Jurkat, Clone E6-1 (cell line): ENCODE measurements at regions not wholly inside any gene's neighbourhood (a gene's known extent, or its start where the extent isn't known, plus 50 kb on each side); places are given as distances from the start of the nearest gene placed in this dataset.
A peak's percentile ranks its signal among the peaks of the same experiment; 100 is the strongest.
"Not testable (repeated sequence)": the region's sequence is repeated elsewhere in the genome, so short reads cannot be mapped to it uniquely, and the experiment has no call there.

Experiments
- DNase-seq: peaks from one replicate; pipeline ENCODE4 v3.0.0-alpha.2; 2011; ENCODE audit warnings: low read depth, low spot score
- H3K4me3 ChIP-seq: 2 replicates; pipeline ENCODE4 v1.5.1; 2011; ENCODE audit warnings: mild to moderate bottlenecking, low read length, control low read depth, moderate library complexity

DNA sequence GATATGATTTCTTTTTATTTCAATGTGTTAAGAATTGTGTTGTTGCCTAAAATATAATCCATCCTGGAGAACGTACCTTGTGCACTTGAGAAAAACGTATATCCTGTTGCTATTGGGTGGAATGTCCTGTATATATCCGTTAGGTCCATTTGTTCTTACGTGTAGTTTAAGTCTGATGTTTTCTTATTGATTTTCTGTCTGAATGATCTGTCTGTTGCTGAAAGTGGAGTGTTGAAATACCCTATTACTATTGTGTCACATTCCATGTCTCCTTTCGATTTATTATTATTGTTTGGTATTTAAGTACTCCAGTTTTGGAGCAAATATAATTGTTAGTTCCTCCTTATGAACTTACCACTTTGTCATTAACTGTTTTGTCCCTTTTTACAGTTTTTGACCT is 270.6 kb downstream of the UBE2NL start:
- not testable (repeated sequence) for DNase-seq, H3K4me3 ChIP-seq

DNA sequence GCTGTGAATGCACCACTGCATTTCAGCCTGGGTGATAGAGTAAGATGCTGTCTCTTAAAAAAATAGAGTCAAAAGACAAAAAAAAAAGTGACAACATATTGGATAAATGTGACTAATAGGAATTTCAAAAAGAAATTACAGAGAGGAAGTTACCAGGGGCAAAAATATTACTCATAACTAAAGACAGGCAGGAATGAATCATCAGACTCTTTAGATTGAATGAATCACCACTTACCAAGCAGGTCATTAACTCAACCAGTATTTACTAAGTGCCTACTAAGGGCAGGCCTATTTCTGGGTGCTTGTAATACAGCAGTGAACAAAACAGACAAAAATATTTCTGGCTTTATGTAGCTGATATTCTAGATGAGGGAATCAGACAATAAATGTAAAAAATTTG is 301.3 kb downstream of the UBE2NL start:
- H3K4me3 ChIP-seq, DNase-seq: not testable (repeated sequence)

DNA sequence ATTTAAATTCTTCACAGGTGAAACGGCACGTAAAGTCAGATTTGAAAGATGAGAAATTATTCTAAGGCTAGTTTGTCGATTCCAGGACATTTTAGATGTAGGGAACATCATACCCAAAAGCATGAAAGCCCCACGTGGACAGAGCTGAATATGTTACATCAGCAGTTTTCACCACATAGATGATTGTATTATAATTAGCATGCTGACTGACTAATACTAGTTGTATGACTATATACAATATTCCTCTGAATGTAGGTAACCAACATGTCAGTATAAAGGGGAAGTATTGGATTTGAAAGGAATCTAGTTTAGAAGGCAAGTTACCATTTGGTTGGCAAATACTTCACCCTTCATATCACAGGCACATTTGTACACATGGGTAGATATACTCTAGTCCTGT is 304.6 kb downstream of the UBE2NL start:
- not testable (repeated sequence) for H3K4me3 ChIP-seq, DNase-seq

DNA sequence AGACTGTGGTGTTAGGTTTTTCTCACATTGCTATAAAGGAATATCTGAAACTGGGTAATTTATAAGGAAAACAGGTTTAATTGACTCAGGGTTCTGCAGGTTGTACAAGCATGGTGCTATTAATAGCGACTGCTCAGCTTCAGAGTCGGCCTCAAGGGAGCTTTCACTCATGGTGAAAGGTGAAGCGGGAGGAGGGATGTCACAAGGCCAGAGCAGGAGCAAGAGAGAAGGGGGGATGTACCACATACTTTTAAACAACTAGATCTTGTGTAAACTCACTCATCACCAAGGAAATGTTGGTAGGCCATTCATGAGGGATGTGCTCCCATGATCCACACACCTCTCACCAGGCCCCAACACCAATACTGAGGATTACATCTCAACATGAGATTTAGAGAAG is 313.2 kb downstream of the UBE2NL start:
- not testable (repeated sequence) for H3K4me3 ChIP-seq

DNA sequence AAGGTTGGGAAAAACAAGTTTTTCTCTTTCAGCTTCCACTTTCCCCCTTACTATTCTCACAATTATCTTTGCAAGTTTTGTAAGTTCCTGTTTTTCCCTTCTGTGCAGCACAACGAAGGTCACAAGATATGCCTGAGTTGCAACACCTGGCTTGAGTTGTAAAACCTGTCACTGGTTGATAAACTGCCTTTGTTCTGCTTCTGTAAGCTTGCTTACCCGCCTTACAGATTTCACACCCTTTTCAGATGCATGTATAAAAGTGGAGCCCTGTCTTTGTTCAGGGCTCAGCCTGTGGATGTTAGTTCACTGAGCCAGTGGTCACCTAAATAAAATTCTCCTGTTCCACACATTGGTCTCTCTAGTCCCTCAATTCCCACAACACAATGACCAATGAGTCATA is 318.9 kb downstream of the UBE2NL start:
- H3K4me3 ChIP-seq: not testable (repeated sequence)

More for the DNA sequence above, 313.2 kb downstream of the UBE2NL start:
- not testable (repeated sequence) for DNase-seq

DNA sequence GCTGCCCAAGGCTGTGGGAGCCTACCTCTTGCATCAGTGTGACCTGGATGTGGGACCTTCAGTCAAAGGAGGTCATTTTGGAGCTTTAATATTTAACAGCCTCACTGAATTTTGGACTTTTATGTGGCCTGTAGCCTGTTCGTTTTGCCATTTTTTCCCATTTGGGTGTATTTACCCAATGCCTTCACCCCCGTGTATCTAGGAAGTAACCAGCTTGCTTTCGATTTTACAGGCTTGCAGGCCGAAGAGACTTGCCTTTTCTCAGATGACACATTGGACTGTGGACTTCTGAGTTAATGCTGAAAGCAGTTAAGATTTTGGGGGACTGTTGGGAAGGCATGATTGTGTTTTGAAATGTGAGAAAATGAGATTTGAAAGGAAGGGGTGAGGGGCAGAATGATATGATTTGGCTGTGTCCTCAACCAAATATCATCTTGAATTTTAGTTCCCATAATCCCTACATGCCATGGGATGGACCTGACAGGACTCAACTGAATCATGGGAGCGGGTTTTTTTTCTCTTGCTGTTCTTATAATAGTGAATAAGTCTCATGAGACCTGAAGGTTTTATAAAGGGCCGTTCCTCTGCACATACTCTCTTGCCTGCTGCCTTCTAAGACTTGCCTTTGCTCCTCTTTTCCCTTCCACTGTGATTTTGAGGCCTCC is 324.6 kb downstream of the UBE2NL start:
- H3K4me3 ChIP-seq, DNase-seq: not testable (repeated sequence)

More for the DNA sequence above, 318.9 kb downstream of the UBE2NL start:
- DNase-seq: not testable (repeated sequence)

DNA sequence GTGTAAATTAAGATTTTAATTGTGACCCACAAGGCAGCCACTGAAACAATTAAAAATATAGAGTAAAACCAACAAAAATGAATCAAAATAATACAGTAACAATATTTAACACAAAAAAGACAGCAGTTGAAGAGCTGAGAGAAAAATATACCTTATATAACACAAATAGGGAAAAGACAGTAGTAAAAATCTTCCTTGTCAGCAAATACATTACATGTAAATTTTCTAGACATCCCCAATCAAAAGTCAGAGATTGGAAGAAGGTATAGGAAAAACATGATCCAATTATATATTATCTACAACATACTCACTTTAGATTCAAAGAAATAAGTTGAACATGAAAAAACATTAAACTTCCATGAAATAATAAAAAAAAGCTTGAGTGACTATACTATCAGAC is 330.8 kb downstream of the UBE2NL start:
- DNase-seq: no peak
- H3K4me3 ChIP-seq: no peak overlapping the region

DNA sequence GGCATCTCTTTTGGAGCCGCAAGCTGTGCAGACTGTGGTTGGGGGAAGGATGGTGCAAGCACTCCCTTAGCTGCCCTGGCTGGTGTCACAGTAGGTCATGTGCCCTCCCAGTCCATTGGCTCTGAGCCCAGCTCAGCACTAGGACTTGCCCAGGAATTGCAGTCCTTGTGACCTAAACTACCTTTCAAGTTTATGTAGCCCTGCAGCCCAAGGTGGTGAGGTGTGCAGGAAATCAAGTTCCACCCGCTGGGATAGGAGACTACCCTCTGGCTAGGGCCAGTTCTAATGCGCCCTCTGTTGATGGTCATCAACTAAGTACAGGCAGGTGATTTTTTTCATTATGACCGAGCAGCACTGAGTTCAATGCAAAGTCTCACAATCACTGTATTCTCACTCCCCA is 335.2 kb downstream of the UBE2NL start:
- H3K4me3 ChIP-seq: no peak overlapping the region
- no peak for DNase-seq

DNA sequence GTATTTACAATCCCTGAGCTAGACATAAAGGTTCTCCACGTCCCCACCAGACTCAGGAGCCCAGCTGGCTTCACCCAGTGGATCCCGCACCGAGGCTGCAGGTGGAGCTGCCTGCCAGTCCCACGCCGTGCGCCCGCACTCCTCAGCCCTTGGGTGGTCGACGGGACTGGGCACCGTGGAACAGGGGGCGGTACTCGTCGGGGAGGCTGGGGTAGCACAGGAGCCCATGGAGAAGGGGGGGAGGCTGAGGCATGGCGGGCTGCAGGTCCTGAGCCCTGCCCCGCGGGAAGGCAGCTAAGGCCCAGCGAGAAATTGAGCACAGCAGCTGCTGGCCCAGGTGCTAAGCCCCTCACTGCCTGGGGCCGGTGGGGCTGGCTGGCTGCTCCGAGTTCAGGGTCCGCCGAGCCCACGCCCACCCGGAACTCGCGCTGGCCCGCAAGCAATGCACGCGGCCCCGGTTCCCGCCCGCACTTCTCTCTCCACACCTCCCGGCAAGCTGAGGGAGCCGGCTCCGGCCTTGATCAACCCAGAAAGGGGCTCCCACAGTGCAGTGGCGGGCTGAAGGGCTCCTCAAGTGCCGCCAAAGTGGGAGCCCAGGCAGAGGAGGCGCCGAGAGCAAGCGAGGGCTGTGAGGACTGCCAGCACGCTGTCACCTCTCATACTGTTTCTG is 347.4 kb downstream of the UBE2NL start:
- H3K4me3 ChIP-seq, DNase-seq: not testable (repeated sequence)

DNA sequence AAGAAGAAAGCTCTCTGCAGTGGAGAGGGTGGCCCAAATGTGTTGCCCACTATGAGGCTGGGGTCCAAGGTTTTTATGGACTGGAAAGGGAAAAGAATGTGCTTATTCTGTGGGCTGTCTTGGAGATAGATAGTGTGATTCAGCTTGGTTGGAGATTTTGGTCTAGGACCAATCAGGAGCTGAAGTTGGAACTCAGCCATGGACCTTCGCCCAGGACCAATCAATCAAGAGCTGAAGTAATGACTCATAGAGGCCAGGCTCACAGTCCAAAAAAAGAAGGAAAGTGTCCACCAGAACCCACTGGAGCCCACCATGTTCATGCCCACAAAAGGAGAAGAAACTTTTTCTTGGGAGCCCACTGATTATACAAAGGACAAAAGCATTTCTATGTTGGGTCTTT is 369.5 kb downstream of the UBE2NL start:
- DNase-seq: no peak
- no peak overlapping the region for H3K4me3 ChIP-seq

DNA sequence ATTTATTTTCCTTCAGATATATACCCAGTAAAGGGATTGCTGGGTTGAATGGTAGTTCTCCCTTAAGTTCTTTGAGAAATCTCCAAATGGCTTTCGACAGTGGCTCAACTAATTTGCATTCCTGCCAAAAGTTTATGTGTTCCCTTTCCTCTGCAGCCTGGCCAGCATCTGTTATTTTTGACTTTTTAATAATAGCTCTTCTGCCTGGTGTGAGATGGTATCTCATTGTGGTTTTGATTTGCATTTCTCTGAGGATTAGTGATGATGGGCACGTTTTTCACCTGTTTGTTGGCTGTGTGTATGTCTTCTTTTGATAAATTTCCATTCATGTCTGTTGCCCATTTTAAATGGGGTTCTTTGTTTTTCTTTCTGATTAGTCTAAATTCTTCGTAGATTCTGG is 375.2 kb downstream of the UBE2NL start:
- no peak for DNase-seq

DNA sequence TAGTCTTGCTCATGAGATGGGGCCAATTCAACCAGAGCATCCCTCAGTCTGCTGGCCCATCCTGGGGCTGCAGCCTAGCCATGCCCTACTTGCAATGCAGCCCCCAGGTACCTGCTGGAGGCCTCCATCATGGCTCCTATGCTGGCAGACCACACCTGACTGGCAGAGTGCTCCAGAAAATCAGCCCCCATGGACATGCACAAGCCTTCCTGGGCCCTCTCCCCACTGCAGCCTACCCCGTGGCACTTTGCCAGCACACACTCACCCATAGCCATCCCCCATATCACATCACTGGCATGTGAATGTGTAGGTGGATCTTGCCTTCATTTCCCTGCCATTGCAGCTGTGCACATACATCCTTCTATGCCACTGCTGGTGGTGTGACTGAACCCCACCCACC is 381.8 kb downstream of the UBE2NL start:
- no peak overlapping the region for H3K4me3 ChIP-seq
- DNase-seq: no peak

More for the DNA sequence above, 375.2 kb downstream of the UBE2NL start:
- no peak overlapping the region for H3K4me3 ChIP-seq

DNA sequence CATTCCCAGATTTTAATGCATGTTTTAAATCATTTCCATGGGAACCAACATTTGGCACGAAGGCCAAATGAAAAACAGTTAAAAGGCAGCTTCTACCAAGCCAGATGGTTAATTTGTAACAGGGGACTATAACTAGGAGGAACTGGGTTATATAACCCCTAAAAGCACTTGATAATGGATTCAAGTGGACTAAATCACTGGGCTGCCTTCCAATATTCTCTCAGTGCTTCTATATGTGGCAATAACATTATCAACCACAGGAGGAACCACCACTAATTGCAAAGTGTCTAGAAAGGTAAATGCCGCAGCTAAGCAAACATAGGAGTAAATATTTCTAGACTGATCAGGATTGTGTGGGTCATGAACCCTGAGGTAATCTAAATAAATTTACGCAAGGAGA is 391.5 kb downstream of the UBE2NL start:
- no peak overlapping the region for H3K4me3 ChIP-seq

DNA sequence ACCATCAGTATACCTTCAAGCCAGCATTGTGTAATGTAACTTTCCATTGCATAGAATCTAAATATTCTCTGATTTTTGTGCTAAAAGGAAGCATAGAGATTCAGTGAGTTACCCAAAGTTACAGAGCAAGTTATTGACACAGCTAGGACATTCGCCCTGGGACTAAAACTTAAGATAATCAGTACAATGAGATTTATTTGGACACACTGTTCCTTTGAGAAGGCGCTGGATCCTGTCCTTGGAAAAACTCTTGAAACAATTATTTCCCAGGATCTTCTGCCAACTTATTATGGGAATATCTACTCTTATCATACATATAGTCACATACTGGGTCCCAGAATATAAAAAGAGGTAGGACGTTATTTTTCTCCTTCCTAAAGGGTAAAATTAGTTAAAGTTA is 392.0 kb downstream of the UBE2NL start:
- DNase-seq: no peak
- no peak overlapping the region for H3K4me3 ChIP-seq

More for the DNA sequence above, 391.5 kb downstream of the UBE2NL start:
- DNase-seq: no peak

DNA sequence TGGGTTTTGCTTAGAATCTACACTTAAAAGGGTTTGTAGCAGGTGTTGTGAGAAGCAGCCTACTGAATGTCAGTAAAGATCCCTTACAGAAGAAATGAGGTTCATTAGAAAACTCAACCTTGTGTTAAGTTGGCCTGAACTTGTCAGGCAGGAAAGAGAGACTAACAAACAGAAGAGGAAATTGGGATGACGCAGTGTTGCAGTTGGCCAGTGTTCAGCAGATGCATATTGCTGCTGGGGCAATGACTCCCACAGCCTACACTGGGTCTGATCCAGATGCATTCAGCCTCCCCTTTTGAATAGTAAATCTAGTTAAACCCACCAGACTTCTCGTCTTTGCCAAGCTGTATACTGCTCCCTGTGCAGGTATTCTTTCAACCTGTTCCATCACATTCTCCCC is 409.4 kb downstream of the UBE2NL start:
- no peak overlapping the region for H3K4me3 ChIP-seq
- peak; percentile 74 for DNase-seq

DNA sequence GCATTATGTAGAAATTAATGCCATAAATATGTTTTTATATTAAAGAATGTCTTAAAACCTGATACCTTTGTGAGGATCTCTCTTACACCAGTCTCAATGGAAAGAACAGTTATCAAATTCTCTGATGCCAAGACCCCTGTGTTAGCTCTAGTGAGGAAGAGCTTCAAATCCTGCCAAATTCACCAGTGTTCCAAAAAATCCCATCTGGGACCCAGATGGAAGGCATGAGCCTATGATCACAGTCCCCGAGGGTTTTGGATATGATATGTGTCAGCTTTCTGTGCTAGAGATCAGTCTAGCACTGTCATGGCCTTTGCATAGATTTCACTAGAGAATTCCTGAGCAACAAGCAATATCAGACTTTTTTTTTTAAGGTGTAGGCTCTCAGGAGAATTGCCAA is 412.1 kb downstream of the UBE2NL start:
- no peak for DNase-seq

DNA sequence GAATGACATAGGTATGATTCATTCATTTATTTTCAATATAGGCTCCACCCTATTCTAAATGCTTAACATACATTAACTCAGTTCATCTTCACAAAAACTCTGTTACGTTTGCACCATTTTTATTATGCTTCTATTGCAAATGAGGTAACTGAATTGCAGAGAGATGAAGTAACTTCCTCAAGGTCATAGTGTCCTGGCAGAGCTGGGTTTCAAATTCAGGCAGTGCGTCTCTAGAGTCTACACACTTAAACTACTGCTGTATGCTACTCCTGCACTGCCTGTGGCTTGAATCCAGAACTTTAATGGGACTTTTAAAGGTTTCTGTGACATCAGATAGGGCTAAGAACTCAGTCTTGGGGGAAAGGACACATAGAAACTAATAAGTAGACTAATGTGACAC is 413.4 kb downstream of the UBE2NL start:
- DNase-seq: no peak

More for the DNA sequence above, 412.1 kb downstream of the UBE2NL start:
- no peak overlapping the region for H3K4me3 ChIP-seq

DNA sequence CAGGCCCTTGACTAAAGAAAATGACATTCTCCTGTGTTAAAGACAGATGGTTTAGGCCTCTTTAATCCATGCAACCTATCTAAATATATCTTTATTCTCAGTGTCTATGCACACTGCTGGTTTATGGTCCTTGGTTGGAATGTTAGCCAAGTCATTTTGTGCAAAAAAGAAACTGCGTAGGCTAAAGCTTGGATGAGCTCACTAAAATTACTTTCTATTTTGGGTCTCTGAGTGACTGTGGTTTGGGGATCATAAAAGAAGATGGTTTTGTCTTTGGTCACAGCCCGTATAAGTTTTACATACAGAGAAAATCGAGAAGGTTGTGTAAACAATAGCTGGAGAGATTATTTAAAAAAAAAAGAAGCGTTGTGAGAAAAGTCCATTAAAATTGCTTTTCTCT is 443.6 kb downstream of the UBE2NL start:
- H3K4me3 ChIP-seq: no peak overlapping the region
- DNase-seq: no peak

More for the DNA sequence above, 413.4 kb downstream of the UBE2NL start:
- no peak overlapping the region for H3K4me3 ChIP-seq

DNA sequence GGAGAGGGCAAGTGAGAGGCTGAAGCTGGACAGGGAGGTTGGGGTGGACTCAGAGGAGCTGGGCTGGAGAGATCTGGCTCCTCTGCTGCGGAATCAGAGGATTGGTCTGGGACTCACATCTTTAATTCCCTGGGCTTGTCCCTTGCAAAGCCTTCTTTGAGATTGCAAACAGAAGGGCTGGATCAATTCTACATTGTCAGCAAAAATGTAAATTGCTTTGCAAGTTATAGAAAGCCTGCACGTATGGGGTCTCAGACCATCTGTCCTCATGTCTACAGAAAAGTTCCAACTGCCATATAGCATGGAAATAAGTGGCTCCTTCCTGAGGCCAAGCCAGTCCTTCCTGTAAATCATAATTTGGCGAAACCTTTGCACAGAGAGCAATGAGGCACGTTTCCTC is 449.6 kb downstream of the UBE2NL start:
- no peak for DNase-seq
- no peak overlapping the region for H3K4me3 ChIP-seq

DNA sequence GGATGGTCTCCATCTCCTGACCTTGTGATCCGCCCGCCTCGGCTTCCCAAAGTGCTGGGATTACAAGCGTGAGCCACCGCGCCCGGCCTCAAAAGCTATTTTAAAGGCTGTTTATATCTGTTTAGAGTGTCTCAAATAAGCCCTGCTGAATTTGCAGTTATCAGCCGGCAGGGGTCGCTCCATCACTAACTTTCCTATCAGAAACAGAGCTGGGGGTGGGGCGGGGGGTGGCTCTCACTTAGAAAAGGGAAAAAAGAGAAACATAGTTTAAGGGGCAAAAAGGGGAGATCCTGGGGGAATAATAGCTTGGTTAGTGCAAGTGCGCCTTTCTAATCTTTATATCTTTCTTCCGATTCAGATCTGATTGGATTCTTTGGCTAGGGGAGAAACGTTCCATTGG is 450.7 kb downstream of the UBE2NL start:
- DNase-seq: no peak
- H3K4me3 ChIP-seq: no peak overlapping the region

DNA sequence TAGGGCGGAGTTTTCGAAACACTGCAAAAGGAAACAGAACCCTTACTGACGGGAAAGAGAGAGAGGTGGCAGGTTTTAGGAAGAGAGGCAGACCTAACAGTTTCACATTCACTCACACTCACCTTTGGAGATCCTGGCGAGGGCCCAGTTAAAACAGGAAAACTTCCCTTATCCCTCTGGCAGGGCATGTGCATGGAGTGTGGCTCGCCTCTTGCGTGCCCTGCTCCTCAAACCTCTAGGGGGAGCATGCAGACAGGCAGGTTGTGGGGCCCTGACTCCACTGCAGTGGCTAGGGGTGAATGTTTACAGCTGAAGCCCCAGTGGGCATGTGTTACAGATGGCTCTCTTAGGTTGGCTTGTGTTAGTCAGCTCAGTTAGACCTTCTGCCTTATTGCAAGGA is 451.5 kb downstream of the UBE2NL start:
- no peak for DNase-seq
- no peak overlapping the region for H3K4me3 ChIP-seq
